Ishikawa (cell line): ENCODE measurements at regions not wholly inside any gene's neighbourhood (a gene's known extent, or its start where the extent isn't known, plus 50 kb on each side); places are given as distances from the start of the nearest gene placed in this dataset.

Experiments
- CEBPB ChIP-seq: IDR thresholded peaks from 2 replicates; pipeline ENCODE4 v1.6.1; 2012
- CREB1 ChIP-seq: IDR thresholded peaks from 2 replicates; pipeline ENCODE4 v1.6.1; 2012; ENCODE audit warnings: low read depth
- EGR1 ChIP-seq: IDR thresholded peaks from 2 replicates; pipeline ENCODE4 v1.6.1; 2012
- EP300 ChIP-seq: IDR thresholded peaks from 2 replicates; pipeline ENCODE4 v1.6.1; 2012; ENCODE audit warnings: borderline replicate concordance
- FOXM1 ChIP-seq: IDR thresholded peaks from 2 replicates; pipeline ENCODE4 v1.6.1; 2012; ENCODE audit warnings: low read depth, borderline replicate concordance
- NFIC ChIP-seq: IDR thresholded peaks from 2 replicates; pipeline ENCODE4 v1.6.1; 2012
- RAD21 ChIP-seq: IDR thresholded peaks from 2 replicates; pipeline ENCODE4 v1.6.1; 2012; ENCODE audit warnings: low read depth
- TAF1 ChIP-seq: IDR thresholded peaks from 2 replicates; pipeline ENCODE4 v1.6.1; 2012; ENCODE audit warnings: low read depth, mild to moderate bottlenecking
- TCF12 ChIP-seq: IDR thresholded peaks from 2 replicates; pipeline ENCODE4 v1.6.1; 2012; ENCODE audit warnings: low read depth
- TEAD4 ChIP-seq: IDR thresholded peaks from 2 replicates; pipeline ENCODE4 v1.6.1; 2012
- YY1 ChIP-seq: IDR thresholded peaks from 2 replicates; pipeline ENCODE4 v1.6.1; 2012; ENCODE audit warnings: low read depth
- ZBTB7A ChIP-seq: IDR thresholded peaks from 2 replicates; pipeline ENCODE4 v1.6.1; 2012; ENCODE audit warnings: low read depth
- TF ChIP-seq, protein P1 (sequence below): IDR thresholded peaks from 2 replicates; pipeline ENCODE4 v1.6.1; 2012
- TF ChIP-seq, protein P2 (sequence below): IDR thresholded peaks from 2 replicates; pipeline ENCODE4 v1.6.1; 2012; ENCODE audit warnings: low read depth, mild to moderate bottlenecking
- TF ChIP-seq, protein P3 (sequence below): IDR thresholded peaks from 2 replicates; pipeline ENCODE4 v1.6.1; 2012

DNA sequence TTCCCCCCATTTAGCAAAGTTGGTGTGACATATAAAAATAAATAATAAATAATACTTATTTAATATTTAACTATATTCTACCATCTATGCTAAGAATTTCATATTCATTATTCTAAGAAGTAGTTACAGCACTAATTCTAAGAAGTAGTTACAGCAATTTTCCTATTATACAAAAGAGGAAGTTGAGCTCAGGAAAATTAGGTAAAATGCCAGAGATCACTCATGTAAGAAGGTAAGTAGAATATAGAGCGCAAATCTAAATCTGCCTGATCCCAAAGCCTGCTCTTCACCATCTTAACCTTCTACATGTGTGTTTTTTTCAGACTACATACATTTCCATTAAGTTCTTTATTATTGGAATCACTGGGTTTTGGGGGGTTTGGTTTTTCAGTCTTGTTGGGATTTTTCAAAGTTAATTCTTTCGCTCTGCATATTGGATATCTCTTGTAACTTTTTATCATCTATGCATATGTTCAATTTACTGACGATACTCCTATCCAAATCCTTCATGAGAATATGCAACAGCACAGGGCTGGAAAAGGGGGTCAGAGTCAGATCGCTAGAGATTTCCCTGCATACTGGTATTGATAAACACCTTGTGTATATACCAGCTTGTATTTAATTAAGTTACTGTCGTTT is 852.1 kb downstream of the MAT2B start:
- TF ChIP-seq YY1 (no peak), FOXM1 (no peak), TEAD4 (no peak), CEBPB (no peak), TAF1 (no peak), NFIC (no peak), EP300 (no peak), RAD21 (no peak), ZBTB7A (no peak), EGR1 (no peak), CREB1 (no peak), TCF12 (no peak)
- TF ChIP-seq, protein P1, sequence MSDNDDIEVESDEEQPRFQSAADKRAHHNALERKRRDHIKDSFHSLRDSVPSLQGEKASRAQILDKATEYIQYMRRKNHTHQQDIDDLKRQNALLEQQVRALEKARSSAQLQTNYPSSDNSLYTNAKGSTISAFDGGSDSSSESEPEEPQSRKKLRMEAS, result no peak
- TF ChIP-seq, protein P2, sequence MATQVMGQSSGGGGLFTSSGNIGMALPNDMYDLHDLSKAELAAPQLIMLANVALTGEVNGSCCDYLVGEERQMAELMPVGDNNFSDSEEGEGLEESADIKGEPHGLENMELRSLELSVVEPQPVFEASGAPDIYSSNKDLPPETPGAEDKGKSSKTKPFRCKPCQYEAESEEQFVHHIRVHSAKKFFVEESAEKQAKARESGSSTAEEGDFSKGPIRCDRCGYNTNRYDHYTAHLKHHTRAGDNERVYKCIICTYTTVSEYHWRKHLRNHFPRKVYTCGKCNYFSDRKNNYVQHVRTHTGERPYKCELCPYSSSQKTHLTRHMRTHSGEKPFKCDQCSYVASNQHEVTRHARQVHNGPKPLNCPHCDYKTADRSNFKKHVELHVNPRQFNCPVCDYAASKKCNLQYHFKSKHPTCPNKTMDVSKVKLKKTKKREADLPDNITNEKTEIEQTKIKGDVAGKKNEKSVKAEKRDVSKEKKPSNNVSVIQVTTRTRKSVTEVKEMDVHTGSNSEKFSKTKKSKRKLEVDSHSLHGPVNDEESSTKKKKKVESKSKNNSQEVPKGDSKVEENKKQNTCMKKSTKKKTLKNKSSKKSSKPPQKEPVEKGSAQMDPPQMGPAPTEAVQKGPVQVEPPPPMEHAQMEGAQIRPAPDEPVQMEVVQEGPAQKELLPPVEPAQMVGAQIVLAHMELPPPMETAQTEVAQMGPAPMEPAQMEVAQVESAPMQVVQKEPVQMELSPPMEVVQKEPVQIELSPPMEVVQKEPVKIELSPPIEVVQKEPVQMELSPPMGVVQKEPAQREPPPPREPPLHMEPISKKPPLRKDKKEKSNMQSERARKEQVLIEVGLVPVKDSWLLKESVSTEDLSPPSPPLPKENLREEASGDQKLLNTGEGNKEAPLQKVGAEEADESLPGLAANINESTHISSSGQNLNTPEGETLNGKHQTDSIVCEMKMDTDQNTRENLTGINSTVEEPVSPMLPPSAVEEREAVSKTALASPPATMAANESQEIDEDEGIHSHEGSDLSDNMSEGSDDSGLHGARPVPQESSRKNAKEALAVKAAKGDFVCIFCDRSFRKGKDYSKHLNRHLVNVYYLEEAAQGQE, result no peak
- TF ChIP-seq, protein P3, sequence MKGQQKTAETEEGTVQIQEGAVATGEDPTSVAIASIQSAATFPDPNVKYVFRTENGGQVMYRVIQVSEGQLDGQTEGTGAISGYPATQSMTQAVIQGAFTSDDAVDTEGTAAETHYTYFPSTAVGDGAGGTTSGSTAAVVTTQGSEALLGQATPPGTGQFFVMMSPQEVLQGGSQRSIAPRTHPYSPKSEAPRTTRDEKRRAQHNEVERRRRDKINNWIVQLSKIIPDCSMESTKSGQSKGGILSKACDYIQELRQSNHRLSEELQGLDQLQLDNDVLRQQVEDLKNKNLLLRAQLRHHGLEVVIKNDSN, result no peak

DNA sequence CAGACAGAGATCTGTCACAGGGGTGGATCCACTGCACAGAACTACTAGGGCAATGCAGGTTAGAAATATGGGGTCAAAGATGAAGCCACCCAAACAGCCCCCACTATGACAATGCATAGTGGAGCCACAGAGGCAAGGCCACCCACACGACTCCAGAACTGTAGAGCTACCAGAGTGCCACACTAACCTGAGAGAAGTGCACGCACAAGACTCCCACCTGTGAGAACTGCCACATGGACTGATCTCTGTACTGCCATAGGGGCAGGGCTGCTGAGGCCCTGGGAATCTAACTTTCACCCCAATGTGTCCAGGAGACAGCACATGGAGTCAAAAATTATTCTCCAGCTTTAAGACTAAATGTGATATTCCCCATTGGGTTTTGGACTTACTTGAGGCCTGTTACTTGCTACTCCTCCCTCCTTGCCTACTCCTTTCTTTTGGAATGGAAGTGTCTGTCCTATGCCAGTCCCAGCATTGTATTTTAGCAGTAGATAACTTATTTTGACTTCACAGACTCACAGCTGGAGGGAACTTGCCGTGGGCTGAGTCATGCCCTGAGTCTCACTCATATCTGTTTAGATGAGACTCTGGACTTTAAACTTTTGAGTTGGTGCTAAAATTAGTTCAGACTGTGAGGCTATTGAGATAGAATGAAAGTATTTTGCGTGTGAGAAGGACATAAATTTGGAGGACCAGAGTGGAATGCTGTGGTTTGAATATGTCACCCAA is 853.3 kb downstream of the MAT2B start:
- TF ChIP-seq EGR1, result no peak
- no peak for TF ChIP-seq CREB1
- TF ChIP-seq RAD21, result no peak
- TF ChIP-seq, protein P3, result no peak
- TF ChIP-seq, protein P1, result no peak
- no peak for TF ChIP-seq FOXM1
- TF ChIP-seq TEAD4, result no peak
- TF ChIP-seq TCF12, result no peak
- no peak for TF ChIP-seq CEBPB
- no peak for TF ChIP-seq YY1
- no peak for TF ChIP-seq ZBTB7A
- no peak for TF ChIP-seq TAF1
- no peak for TF ChIP-seq NFIC
- no peak for TF ChIP-seq EP300

DNA sequence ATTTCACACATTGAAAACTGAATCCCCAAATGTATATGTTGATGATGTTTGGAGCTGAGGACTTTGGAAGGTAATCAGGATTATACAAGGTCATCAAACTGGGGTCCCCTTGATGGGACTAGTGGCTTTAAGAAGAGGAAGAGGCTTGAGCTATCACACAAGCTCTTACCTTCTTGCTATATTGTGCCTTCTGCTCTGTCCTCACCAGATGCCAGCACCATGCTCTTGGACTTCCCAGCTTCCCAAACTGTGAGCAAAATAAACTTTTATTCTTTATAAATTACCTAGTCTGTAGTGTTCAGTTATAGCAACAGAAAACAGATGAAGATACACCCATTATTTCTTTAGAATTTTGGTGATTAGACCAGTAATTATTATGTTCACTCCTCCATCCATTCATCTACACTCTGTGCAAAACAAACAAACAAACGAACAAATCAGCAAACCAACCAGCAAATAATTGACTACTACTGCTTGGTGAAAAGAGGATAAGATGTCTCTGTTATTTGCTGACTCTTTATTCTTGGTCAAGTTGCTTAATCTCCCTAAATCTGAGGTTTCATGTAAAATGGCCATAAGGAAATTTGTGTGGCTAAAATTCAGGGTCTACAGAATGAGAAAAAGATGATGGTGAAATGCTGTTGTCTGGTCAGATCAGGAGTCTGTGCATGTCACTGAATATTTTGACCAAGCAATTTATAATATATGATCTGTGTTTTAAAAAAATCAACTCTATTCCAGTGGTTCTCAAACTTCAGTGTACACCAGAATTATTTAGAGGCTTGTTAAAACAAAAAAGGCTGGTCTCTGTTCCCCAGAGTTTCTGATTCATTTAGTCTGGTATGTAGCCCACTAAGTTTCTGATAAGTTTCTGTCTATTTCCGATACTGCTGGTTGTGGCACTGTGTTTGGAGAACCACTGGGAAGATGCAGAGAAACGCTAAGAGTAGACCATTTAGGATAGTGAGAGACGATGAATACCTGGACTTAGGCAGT is 854.1 kb downstream of the MAT2B start:
- TF ChIP-seq EGR1, result no peak

DNA sequence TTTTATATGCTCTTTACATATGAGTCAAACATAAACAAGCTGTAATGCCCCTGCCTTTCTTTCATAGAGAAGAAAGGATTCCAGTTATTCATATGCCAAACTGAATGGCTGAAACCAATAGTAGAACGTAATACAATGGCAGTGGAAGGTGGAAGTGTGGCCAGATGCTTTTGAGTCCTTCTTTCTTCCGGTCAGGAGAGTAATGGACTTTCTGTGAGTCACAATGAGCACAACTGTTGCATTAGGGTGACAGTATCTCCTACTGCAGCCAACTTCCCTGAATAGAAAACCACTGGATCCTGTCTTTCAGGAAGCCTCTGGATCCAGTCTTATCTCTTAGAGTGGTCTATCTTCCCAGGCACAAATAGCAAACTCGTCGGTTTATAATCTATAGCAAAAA is 855.2 kb downstream of the MAT2B start:
- TF ChIP-seq TEAD4, result no peak
- TF ChIP-seq TAF1, result no peak
- no peak for TF ChIP-seq RAD21
- TF ChIP-seq EP300, result no peak
- no peak for TF ChIP-seq CEBPB
- TF ChIP-seq YY1, result no peak
- TF ChIP-seq, protein P2, result no peak
- no peak for TF ChIP-seq NFIC
- TF ChIP-seq, protein P1, result no peak
- TF ChIP-seq ZBTB7A, result no peak
- TF ChIP-seq, protein P3, result no peak
- no peak for TF ChIP-seq EGR1
- TF ChIP-seq FOXM1, result no peak
- no peak for TF ChIP-seq CREB1
- no peak for TF ChIP-seq TCF12
